Hepatocyte (in vitro differentiated cells): ENCODE measurements at regions not wholly inside any gene's neighbourhood (a gene's known extent, or its start where the extent isn't known, plus 50 kb on each side); places are given as distances from the start of the nearest gene placed in this dataset.

Source experiments
- DNase-seq: peaks from one replicate; pipeline ENCODE4 v3.0.0-alpha.2; 2016; ENCODE audit warnings: low spot score
- H2AFZ ChIP-seq: fragments of 200-600 bp; sonication (generic); 2 replicates; pipeline ENCODE4 v1.6.0; 2016; ENCODE audit warnings: antibody characterized with exemption, mild to moderate bottlenecking
- H3K27ac ChIP-seq: fragments of 200-600 bp; sonication (generic); 2 replicates; pipeline ENCODE4 v1.5.1; 2016; ENCODE audit warnings: mild to moderate bottlenecking
- H3K27me3 ChIP-seq: fragments of 200-600 bp; sonication (generic); 2 replicates; pipeline ENCODE4 v1.6.1; 2016
- H3K36me3 ChIP-seq: fragments of 200-600 bp; sonication (generic); replicated peaks from 2 replicates; pipeline ENCODE4 v1.5.1; 2016; ENCODE audit warnings: low read depth; ENCODE audit not compliant: insufficient read depth
- H3K4me1 ChIP-seq: fragments of 200-600 bp; sonication (generic); 2 replicates; pipeline ENCODE4 v1.5.1; 2016; ENCODE audit warnings: mild to moderate bottlenecking, moderate library complexity; ENCODE audit not compliant: insufficient read depth
- H3K4me2 ChIP-seq: fragments of 200-600 bp; sonication (generic); 2 replicates; pipeline ENCODE4 v1.6.0; 2016
- H3K4me3 ChIP-seq: fragments of 200-600 bp; sonication (generic); 2 replicates; pipeline ENCODE4 v1.5.1; 2016; ENCODE audit warnings: mild to moderate bottlenecking
- H3K79me2 ChIP-seq: fragments of 200-600 bp; sonication (generic); 2 replicates; pipeline ENCODE4 v1.6.0; 2017; ENCODE audit warnings: mild to moderate bottlenecking
- H3K9me2 ChIP-seq: fragments of 200-600 bp; sonication (generic); replicated peaks from 2 replicates; pipeline ENCODE4 v1.6.0; 2017; ENCODE audit warnings: mild to moderate bottlenecking; ENCODE audit not compliant: insufficient read depth
- H3K9me3 ChIP-seq: fragments of 200-600 bp; sonication (generic); 2 replicates; pipeline ENCODE4 v1.5.1; 2016; ENCODE audit warnings: low read depth, mild to moderate bottlenecking
- H4K20me1 ChIP-seq: fragments of 200-600 bp; sonication (generic); 2 replicates; pipeline ENCODE4 v1.6.0; 2016; ENCODE audit warnings: mild to moderate bottlenecking; ENCODE audit not compliant: insufficient read depth, poor library complexity, severe bottlenecking
- CTCF ChIP-seq: fragments of 200-600 bp; sonication (generic); IDR thresholded peaks from 2 replicates; pipeline ENCODE4 v1.5.1; 2016; ENCODE audit warnings: antibody characterized with exemption, mild to moderate bottlenecking; ENCODE audit not compliant: poor library complexity
- EZH2 ChIP-seq: fragments of 200-600 bp; sonication (generic); IDR thresholded peaks from 2 replicates; pipeline ENCODE4 v1.6.1; 2016; ENCODE audit warnings: antibody characterized with exemption, mild to moderate bottlenecking, borderline replicate concordance
- EZH2phosphoT487 ChIP-seq: fragments of 200-600 bp; sonication (generic); IDR thresholded peaks from one replicate; pipeline ENCODE4 v1.6.1; 2018; ENCODE audit warnings: antibody characterized with exemption, mild to moderate bottlenecking, low read depth, moderate library complexity; ENCODE audit not compliant: unreplicated experiment, severe bottlenecking
- WGBS: methylation state at CpG from one replicate; pipeline ENCODE4 v1.1.6; 2016; ENCODE audit warnings: low lambda C conversion rate; ENCODE audit errors: missing lambda C conversion rate; 5-methylcytosine and 5-hydroxymethylcytosine counted together

- no peak for DNase-seq
- Histone ChIP-seq H4K20me1 (no peaks in the 10 kb centered on the region), H3K9me2 (no peaks in the 10 kb centered on the region)
These were observed 54.5 kb upstream of the DAPL1 start for GRCh38 chr2:158740621-158741020.

DNA sequence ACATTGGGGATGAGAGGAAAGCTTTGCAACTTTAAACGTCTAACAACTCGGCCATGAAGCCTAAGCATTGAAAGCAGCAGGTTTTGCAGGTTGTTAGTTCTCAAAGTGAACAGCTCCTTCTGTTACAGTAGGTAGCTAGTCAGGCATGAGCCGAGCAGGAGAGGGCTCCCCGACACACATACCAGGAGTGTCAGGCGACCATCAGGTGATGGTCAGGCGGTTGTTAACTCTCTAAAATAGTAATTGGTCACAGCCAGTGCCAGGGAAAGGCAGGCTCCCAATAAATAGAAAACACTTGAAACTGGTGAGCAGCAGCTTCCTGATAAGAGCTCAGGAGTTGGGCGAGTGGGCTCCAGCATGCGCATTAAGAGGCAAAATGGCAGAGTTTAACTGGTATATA lies 53.5 kb upstream of the DAPL1 start:
- 81% methylated on average over 8 of the region's 8 CpGs for WGBS
- TF ChIP-seq EZH2phosphoT487 = no peak
- TF ChIP-seq CTCF = no peak
- no peak for TF ChIP-seq EZH2
- DNase-seq = no peak
- Histone ChIP-seq H3K9me3 (no peaks in the 10 kb centered on the region), H2AFZ (no peak overlapping the region), H3K36me3 (no peaks in the 10 kb centered on the region), H3K4me3 (no peak overlapping the region), H3K9me2 (no peaks in the 10 kb centered on the region), H3K4me1 (no peaks in the 10 kb centered on the region), H3K4me2 (no peak overlapping the region), H3K27ac (no peak overlapping the region), H3K27me3 (no peaks in the 10 kb centered on the region), H3K79me2 (no peaks in the 10 kb centered on the region), H4K20me1 (no peaks in the 10 kb centered on the region)

More at GRCh38 chr2:158740621-158741020, 54.5 kb upstream of the DAPL1 start:
- Histone ChIP-seq H3K4me3 (no peak overlapping the region), H3K4me2 (no peak overlapping the region), H3K36me3 (no peaks in the 10 kb centered on the region), H3K4me1 (no peaks in the 10 kb centered on the region), H2AFZ (no peak overlapping the region), H3K27ac (no peak overlapping the region), H3K79me2 (no peaks in the 10 kb centered on the region), H3K9me3 (no peaks in the 10 kb centered on the region), H3K27me3 (no peaks in the 10 kb centered on the region)
- WGBS = 66% methylated on average over 4 of the region's 4 CpGs
- no peak for TF ChIP-seq CTCF
- TF ChIP-seq EZH2phosphoT487 = no peak
- TF ChIP-seq EZH2 = no peak

GRCh38 chr2:158742536-158742935 lies 52.6 kb upstream of the DAPL1 start:
- no peak overlapping the region for H3K4me3 ChIP-seq
- H3K4me1 ChIP-seq = no peaks in the 10 kb centered on the region
- no peaks in the 10 kb centered on the region for H3K36me3 ChIP-seq
- H3K9me3 ChIP-seq = no peaks in the 10 kb centered on the region
- DNase-seq = no peak
- H3K27ac ChIP-seq = no peak overlapping the region
- H2AFZ ChIP-seq = no peak overlapping the region
- WGBS = 66% methylated on average over 4 of the region's 4 CpGs
- TF ChIP-seq CTCF (no peak), EZH2phosphoT487 (no peak), EZH2 (no peak)
- H3K79me2 ChIP-seq = no peaks in the 10 kb centered on the region
- no peak overlapping the region for H3K4me2 ChIP-seq
- H3K27me3 ChIP-seq = peaks cover 2% of the 10 kb centered on the region
- H4K20me1 ChIP-seq = no peaks in the 10 kb centered on the region
- H3K9me2 ChIP-seq = no peaks in the 10 kb centered on the region

DNA sequence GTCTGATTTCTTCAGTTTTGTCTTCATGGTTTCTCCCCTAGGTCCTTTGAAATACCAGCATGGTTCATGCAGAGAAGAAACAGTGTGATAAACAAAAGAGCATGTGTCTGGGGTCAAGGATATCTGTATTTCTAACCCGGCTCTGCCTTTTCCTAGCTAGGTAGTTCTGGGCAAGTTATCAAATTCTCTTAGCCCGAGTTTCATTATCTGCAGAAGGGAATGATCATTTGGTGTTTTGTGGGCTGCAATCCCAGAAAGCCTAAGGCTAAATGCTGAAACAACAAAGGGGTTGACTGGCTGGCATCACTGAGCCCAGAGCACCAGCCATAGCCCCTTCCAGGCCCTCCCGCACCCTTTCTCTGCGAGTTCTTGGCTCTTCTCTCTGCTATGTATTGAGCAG lies 51.7 kb upstream of the DAPL1 start:
- H4K20me1 ChIP-seq = no peaks in the 10 kb centered on the region
- H3K36me3 ChIP-seq = no peaks in the 10 kb centered on the region
- no peaks in the 10 kb centered on the region for H3K4me1 ChIP-seq
- TF ChIP-seq EZH2phosphoT487 (no peak), CTCF (no peak), EZH2 (no peak)
- no peak overlapping the region for H3K4me2 ChIP-seq
- no peaks in the 10 kb centered on the region for H3K9me2 ChIP-seq
- no peaks in the 10 kb centered on the region for H3K79me2 ChIP-seq
- no peak for DNase-seq
- peaks cover 3% of the 10 kb centered on the region for H3K27me3 ChIP-seq
- H3K27ac ChIP-seq = no peak overlapping the region
- H3K9me3 ChIP-seq = no peaks in the 10 kb centered on the region
- no peak overlapping the region for H3K4me3 ChIP-seq
- H2AFZ ChIP-seq = no peak overlapping the region
- 67% methylated on average over 4 of the region's 4 CpGs for WGBS
